GM21381 (cell line): ENCODE measurements at regions not wholly inside any gene's neighbourhood (a gene's known extent, or its start where the extent isn't known, plus 50 kb on each side); places are given as distances from the start of the nearest gene placed in this dataset.
"Not testable (repeated sequence)": the region's sequence is repeated elsewhere in the genome, so short reads cannot be mapped to it uniquely, and the experiment has no call there.

Source experiments
- ATAC-seq: cut with Tn5 transposase; IDR thresholded peaks from one replicate; pipeline ENCODE4 v1.9.1; 2021; ENCODE audit warnings: mild to moderate bottlenecking, moderate library complexity; ENCODE audit not compliant: unreplicated experiment

DNA sequence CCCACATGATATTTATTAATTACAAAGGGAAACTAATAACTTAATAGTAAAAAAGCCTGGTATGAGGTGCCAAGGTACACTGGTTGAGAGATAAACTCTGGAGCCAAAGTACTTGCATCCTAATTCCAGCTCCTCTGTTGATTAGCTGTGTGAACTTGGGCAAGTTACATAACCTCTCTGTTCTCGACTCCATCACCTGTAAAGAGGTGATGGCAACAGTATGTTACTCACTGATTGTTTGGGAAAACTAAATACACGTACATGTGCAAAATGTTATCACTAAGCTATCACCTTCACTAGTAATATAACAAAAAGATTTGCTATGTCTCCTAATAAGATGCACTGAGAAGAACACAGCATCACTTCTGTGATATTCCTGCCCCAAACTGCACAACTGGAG lies 206.4 kb downstream of the MEX3B start:
- ATAC-seq: no peak

DNA sequence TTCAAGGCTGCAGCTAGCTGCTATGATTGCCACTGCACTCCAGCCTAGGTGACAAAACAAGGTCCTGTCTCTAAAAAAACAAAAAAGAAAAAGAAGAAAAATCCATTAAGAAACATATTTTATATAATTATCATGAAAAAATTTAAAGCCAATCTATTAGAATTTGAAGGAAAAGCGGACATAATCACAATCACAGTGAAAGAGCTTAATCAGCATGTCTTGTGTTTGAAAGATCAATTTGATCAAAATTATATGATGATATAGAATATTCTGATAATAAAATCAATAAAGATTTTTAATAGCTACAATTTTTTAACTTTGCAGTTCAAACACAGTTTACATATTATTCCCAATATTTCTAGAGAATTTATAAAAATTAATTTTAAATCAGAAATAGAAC lies 210.1 kb downstream of the MEX3B start:
- no peak for ATAC-seq

DNA sequence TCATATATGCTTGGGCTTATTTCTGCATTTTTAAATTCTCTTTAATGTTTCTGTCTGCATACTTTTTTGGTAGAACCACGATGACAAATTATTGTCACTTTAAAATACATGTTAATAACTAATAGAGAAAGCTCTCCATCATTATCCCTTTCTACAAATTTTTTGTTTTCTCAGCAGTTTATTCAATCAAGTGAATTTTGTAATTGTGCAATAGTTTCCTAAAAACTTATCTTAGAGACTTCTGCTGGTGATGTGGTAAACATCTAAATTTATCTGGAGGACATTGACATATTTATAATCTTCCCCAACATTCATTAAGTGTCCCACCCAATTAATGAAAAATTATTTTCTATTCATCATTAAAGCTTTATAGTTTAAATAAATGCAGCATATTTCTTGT lies 215.3 kb downstream of the MEX3B start:
- ATAC-seq: no peak

DNA sequence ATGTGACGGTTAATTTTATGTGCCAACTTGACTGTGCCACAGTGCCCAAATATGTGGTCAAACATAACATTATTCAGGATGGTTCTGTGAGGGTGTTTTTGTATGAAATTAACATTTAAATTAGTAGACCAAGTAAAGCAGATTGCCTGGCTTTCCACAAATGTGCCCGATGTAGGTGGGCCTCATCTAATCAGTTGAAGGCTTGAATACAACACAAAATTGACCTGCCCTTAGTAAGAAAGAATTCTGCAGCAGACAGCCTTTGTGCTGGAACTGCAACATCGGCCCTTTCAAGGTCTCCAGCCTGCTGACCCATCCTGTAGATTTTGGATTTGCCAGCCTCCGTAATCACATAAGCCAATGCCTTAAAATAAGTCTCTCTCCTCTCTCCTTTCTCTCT lies 215.9 kb downstream of the MEX3B start:
- no peak for ATAC-seq

DNA sequence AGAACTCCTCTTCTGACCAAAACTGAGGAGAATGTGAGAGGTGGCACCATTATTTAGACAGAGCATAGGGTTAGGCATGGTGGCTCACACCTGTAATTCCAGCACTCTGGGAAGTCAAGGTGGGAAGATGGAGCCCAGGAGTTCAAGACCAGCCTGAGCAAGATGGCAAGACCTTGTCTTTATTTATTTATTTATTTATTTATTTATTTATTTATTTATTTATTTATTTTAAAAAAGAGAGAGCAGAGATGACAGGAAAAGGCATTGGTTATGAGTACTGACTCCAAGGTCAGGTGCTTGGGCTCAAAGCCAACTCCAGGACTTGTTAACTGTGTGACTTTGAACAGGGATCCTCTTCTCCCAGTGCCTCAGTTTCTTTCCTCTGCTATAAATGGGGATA lies 217.7 kb downstream of the MEX3B start:
- ATAC-seq: no peak

DNA sequence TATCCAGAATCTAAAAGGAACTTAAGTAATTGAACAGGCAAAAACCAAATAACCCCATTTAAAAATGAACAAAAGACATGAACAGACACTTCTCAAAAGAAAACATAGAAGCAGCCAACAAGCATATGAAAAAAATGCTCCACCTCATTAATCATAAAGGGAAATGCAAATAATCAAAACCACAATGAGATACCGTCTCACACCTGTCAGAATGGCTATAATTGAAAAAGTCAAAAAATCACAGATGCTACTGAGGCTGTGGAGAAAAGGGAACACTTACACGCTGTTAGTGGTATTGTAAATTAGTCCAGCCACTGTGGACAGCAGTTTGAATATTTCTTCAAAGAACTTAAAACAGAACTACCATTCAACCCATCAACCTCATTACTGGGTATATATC lies 220.7 kb downstream of the MEX3B start:
- ATAC-seq: no peak

- not testable (repeated sequence) for ATAC-seq
Observed at GRCh38 chr15:81822587-81822986, 223.2 kb downstream of the MEX3B start.

DNA sequence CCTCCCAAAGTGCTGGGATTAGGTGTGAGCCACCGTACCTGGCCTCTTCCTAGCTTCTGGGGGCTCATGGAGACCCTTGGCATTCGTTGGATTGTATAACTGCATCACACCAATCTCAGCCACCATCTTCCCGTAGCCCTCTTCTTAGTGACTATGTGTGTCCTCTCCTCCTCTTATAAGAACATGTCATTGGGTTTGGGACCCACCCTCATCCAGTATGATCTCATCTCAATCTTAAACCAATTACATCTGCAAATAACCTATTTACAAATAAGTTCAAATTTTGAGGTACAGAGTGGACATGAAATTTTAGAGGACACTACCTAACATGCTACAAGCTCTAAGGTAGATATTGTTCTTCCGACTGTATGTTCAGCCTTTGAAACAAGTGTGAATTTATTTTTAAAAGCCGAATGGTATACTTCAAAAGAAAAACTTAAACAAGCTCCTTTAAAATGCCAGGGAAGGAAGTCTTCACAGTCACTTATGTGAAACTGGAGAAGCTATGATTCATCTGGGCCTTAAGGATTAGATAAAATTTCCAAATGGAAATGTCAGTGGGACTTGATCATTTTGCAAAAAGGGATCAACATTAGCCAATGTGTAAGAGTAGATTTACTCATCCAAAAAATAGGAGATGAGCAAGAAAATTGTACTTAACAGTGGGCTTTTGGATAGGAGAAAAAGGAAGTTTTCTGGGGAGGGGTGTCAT lies 225.7 kb downstream of the MEX3B start:
- no peak for ATAC-seq

DNA sequence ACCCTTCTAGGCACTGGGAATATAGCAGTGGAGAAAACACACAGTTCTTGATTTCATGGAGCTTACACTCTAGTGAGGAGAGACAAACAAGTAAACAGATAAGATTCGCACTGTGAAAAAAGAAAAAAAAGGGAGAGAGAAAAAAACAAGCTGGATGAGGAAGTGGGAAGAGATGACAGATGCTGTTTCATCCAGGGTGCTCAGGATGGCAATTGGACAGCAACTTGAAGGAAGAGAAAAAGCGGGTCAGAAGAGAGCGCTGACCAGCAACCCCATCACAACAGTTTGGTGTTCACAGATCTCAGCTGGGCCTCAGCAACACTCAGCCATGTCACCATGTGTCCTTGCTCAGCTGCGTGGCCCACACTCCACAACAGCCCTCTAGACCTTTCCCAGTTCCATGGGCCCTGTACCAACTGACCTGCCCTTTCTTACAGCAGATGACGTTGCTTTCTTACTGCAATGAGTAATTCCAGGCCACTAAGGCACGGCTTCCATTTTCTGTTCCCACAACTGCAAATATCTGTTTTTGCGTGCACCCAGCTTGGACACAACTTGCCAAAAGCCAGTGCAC lies 230.8 kb downstream of the MEX3B start:
- ATAC-seq: no peak

- no peak for ATAC-seq
Observed at GRCh38 chr15:81813215-81813614, 232.6 kb downstream of the MEX3B start.

- no peak for ATAC-seq
Observed at GRCh38 chr15:81812456-81812855, 233.4 kb downstream of the MEX3B start.

DNA sequence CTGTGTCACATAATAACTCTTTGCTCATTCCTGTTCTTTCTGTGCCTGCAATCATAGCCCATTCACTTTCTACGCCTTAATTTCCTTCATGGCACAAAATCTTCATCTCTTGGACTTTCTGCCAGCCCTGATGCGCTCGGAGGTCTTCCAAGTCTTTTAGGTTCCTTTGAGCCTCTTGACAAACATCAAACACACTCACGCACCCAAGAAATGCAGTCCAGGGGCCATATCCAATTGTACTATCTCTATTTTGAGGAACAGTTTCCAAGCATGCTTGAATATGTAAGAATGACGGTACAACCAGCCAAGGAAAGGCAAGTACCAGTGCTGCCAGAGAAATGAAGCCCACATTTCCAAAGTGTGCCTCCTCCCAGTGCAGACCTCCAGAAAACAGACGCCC lies 234.1 kb downstream of the MEX3B start:
- ATAC-seq: no peak

- no peak for ATAC-seq
Observed at GRCh38 chr15:81809543-81809942, 236.3 kb downstream of the MEX3B start.

DNA sequence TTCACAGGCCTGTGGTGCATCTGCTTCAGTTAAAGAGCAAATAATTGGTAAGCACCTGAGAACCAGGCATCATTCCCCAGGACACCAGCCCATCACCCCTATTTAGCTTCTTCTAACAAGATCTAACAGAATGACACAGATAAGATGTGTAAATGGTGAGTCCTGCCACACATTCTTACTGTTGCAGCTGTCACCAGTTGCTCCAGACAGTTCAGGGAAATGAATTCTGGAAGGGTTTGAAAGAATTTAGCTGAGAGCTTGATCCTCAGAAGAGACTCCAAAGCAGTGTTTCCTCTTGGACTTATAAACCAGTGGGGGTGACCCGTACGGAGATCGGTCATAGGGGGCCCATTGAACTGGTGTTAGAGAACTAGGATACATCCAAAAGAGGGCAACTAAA lies 238.0 kb downstream of the MEX3B start:
- no peak for ATAC-seq

DNA sequence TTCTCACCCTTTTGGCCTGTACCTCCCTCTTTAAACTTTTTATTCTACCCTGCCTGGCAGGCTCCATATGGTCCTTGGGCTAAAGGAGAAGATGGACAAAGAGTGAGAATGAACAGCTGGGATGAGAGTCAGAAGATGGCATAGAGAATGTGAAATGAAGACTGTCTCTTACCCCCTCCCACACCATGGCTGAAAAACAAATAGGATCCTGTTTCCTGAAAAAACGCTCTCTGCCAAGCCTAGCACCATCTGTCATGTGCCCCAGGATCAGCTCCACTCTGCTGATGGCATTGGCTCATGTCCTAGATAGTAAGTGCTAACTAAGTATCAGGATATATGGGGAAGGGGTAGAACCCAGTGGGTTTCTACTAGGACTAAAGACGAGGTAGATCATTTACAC lies 238.6 kb downstream of the MEX3B start:
- ATAC-seq: no peak

DNA sequence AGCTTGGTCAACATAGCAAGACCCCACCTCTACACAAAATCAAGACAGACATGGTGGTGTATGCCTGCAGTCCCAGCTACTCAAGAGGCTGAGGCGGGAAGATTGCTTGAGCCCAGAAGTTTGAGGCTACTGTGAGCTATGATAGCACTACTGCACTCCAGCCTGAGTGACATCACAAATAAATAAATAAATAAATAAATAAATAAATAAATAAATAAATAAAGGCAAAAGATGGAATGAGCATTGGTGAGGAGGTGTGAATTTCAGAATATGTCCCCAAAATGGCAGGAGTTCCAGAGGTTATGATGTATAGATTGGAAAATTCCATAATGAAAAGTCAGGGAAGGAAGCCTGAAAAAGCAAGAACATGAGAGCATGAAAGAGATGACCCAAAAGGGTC lies 249.9 kb downstream of the MEX3B start:
- ATAC-seq: no peak

- ATAC-seq: no peak
Observed at GRCh38 chr15:81792646-81793045, 253.2 kb downstream of the MEX3B start.

DNA sequence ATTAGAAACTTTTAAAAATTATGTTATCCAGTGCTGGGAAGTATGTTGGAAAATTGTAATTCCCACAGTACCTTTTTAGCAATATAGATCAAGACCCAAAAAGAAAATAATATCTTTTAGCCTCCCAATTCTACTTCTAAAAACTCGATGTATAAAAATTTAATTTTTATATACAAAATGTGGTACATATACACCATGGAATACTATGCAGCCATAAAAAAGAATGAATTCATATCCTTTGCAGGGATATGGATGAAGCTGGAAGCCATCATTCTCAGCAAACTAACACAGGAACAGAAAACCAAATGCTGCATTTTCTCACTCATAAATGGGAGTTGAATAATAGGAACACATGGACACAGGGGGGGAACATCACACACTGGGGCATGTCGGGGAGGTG lies 254.5 kb downstream of the MEX3B start:
- ATAC-seq: not testable (repeated sequence)

GRCh38 chr15:81789403-81789802 lies 256.4 kb downstream of the MEX3B start:
- no peak for ATAC-seq

DNA sequence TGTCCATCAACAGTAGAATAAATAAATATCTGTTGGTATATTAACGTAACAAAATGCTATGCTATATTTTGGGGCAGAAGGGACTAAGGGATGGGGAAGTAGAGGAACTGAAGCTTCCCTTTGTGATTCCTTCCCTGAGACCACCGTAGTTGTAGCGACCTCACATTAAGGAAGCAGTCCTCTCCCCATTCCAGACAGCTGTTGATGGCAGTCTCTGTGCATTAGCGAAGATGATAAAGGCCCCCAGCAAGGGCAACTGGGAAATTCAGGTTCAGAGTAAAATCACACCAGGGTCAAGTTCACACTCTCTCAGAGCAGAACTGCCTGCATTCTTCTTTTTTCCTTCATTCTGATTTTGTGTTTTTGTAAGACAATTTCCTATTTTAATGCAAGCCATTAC lies 259.0 kb downstream of the MEX3B start:
- ATAC-seq: no peak

GRCh38 chr15:81785679-81786078 lies 260.1 kb downstream of the MEX3B start:
- ATAC-seq: no peak

DNA sequence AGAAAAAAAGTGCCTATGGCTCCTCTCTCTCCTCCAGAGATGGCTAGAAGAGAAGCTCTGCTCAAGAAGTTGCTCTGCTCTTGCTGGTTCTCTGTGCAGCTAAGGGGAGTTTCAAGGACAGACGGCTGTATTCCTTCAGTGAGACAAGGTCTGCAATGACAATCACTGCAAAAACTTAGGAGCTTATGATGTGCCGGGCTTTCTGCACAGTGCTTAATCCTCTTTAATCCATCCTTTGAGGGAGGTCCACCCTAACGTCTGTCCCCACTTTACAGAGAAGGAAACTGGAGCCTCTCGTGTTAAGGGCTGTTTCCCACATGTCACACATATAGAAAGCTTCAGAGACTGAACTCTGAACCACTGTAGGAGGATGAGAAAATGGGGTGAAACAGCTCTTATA lies 260.6 kb downstream of the MEX3B start:
- ATAC-seq: no peak

GRCh38 chr15:81784751-81785150 lies 261.1 kb downstream of the MEX3B start:
- no peak for ATAC-seq
